Stimulated activated effector memory CD8-positive, alpha-beta T cell treated with anti-CD3 and anti-CD28 coated beads, Interleukin-12 subunit alpha, Interleukin-12 subunit beta, amount 100 ng/mL, for 72 hours (primary cell): ENCODE measurements at regions not wholly inside any gene's neighbourhood (a gene's known extent, or its start where the extent isn't known, plus 50 kb on each side); places are given as distances from the start of the nearest gene placed in this dataset.
"Not testable (repeated sequence)": the region's sequence is repeated elsewhere in the genome, so short reads cannot be mapped to it uniquely, and the experiment has no call there.

Source experiments
- ATAC-seq: fragments of 150-1000 bp; cut with Tn5 transposase; 2 replicates; pipeline ENCODE4 v1.10.0; 2021
- DNase-seq, 2 donors: peaks; one replicate each; pipeline ENCODE4 v3.0.0; 2021 to 2022; ENCODE audit warnings: low spot score in 2 of 2
- H3K27ac Mint-ChIP-seq: one replicate; pipeline ENCODE4 v1.8.0; 2022; ENCODE audit warnings: mild to moderate bottlenecking, mixed read lengths
- H3K36me3 Mint-ChIP-seq: one replicate; pipeline ENCODE4 v1.8.0; 2022; ENCODE audit warnings: mild to moderate bottlenecking, mixed read lengths
- H3K4me1 Mint-ChIP-seq: one replicate; pipeline ENCODE4 v1.8.0; 2022; ENCODE audit warnings: mixed read lengths
- H3K4me3 Mint-ChIP-seq: one replicate; pipeline ENCODE4 v1.8.0; 2022; ENCODE audit warnings: mild to moderate bottlenecking, mixed read lengths
- H3K9me3 Mint-ChIP-seq: one replicate; pipeline ENCODE4 v1.8.0; 2022; ENCODE audit warnings: mixed read lengths

DNA sequence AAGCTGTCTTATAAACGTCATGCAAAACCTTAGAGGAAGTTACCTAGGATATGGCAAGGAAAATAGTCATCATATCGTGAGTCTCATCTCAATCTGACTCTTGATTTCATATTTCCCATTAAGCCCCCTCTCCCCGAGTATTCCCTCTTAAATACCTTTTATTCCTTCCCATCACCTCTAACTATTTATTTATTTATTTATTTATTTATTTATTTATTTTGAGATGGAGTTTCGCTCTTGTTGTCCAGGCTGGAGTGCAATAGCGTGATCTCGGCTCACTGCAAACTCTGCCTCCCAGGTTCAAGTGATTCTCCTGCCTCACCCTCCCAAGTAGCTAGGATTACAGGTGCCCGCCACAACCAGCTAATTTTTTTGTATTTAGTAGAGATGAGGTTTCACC, 260.4 kb downstream of the SHOX2 start:
- H3K36me3 Mint-ChIP-seq, H3K27ac Mint-ChIP-seq, ATAC-seq, H3K4me1 Mint-ChIP-seq, DNase-seq, H3K9me3 Mint-ChIP-seq, H3K4me3 Mint-ChIP-seq: not testable (repeated sequence)

DNA sequence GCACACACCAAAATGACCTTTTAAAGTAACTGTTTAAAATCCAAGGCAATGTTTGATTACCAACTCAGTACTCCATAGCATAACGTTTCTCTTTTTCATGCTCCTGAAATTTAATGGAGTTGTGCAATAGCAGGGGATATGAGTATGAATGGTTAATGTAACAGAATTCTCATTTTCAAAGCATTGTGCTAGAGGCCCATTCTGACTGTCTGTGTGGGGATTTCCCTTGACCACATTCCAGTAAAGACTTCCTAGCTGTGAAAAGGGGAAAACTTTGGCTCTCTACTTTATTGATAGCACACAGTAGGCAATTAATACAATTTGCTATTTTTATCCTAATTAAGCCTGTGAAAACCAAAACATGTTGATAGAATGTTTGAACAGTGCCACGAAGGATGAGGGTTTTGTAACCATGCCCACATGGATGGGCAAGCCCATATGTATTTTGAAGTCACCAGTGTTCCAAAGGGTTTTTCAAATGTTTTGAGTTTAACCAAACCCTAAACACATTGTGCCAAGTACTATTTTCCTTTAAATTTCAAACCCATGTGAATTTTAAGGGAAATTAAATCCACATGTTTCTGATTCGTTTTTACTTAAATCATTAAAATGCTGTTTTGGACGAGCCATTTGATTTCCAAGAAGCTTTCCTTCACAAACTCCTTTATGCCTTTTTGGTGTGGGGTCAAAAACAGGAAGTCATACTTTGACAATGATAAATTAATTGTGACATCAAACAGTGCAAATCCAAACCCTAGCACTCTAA, 261.2 kb downstream of the SHOX2 start:
- Mint-ChIP-seq H3K9me3 (peaks cover 5% of the 10 kb centered on the region), H3K36me3 (no peaks in the 10 kb centered on the region), H3K4me1 (no peaks in the 10 kb centered on the region), H3K4me3 (no peak overlapping the region), H3K27ac (no peak overlapping the region)
- DNase-seq (no peak), ATAC-seq (no peak)

DNA sequence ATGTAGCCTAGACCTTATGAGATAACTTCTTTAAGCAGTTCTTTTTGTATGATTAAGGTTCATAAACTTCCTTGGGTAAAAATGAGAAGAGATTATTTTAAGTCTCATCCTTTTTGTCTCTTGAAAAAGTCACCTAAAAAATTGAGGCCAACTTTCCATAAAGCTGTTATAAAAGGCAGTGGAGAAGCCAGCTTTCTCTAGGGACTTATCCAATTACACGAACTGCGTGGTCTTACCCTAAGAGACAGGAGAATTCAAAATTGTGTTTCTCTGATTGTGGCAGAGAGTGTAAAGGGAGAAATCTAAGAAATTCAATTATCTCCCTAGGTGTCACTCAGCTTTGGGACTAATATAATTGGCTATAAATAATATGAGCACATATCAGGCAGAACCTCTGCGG, 262.0 kb downstream of the SHOX2 start:
- Mint-ChIP-seq H3K36me3 (no peaks in the 10 kb centered on the region), H3K9me3 (peaks cover 3% of the 10 kb centered on the region)
- no peak for ATAC-seq

DNA sequence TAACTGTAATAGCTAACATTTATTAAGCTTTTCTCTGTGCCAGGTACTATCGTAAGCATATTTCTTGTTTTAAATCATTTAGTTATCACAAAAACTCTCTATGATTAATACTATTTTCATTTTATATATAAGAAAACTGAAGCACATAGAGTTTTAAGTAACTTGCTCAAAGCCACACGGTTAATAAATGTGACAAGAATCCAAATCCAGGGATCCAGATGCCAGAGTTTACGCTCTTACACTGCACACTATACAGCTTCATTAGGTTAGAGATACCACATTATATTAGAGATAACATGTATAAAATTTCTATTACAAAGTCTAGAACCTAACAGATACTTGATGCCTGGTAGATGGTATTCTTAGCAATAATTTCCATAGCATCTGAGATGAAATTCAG, 265.2 kb downstream of the SHOX2 start:
- H3K4me1 Mint-ChIP-seq = no peaks in the 10 kb centered on the region
- no peaks in the 10 kb centered on the region for H3K9me3 Mint-ChIP-seq
- H3K36me3 Mint-ChIP-seq = no peaks in the 10 kb centered on the region
- H3K4me3 Mint-ChIP-seq = no peak overlapping the region
- ATAC-seq (no peak), DNase-seq (no peak)
- H3K27ac Mint-ChIP-seq = no peak overlapping the region

More for the DNA sequence above, 262.0 kb downstream of the SHOX2 start:
- no peak overlapping the region for H3K4me3 Mint-ChIP-seq
- no peaks in the 10 kb centered on the region for H3K4me1 Mint-ChIP-seq
- H3K27ac Mint-ChIP-seq = no peak overlapping the region
- DNase-seq = no peak

DNA sequence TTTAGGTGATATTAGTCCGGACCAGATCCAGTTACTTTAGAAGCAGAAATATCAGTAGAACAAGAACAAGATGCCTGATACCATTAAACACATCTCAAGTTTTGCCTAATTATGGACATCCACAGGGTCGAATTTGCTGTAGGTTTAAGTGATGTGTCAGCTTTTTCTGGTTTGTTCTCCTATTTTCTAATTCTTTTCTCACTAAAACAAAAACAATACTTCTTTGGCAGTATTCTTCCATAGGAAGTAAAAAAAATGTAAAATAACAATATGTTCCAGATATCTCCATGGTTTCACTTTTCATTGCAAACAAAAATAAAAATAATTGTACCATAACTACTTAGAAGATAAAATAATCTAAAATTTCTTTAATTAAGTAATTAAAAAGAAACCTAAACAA, 265.7 kb downstream of the SHOX2 start:
- ATAC-seq (no peak), DNase-seq (no peak)
- Mint-ChIP-seq H3K9me3 (no peaks in the 10 kb centered on the region), H3K27ac (no peak overlapping the region), H3K4me1 (no peaks in the 10 kb centered on the region), H3K36me3 (no peaks in the 10 kb centered on the region), H3K4me3 (no peak overlapping the region)

DNA sequence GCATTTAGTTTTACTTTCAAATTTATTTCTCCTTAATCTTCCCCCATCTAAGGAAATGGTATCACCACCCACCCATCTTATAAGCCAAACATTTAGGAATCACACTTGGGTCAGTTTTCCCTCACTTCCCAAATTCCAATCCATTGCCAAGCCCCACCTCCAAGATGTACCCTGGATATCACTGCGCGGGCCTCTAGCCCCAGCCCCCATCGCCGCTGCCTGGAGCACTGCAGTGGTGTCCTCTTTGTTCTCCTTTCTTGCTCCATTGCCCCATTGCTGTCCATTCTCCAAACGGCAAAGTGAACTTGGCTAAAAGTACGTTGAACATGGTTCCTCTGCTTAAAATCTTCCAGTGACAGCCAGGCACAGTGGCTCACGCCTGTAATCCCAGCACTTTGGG, 267.8 kb downstream of the SHOX2 start:
- ATAC-seq (no peak), DNase-seq (no peak)
- no peaks in the 10 kb centered on the region for H3K9me3 Mint-ChIP-seq
- no peak overlapping the region for H3K27ac Mint-ChIP-seq
- H3K4me1 Mint-ChIP-seq = no peaks in the 10 kb centered on the region
- no peaks in the 10 kb centered on the region for H3K36me3 Mint-ChIP-seq
- no peak overlapping the region for H3K4me3 Mint-ChIP-seq

DNA sequence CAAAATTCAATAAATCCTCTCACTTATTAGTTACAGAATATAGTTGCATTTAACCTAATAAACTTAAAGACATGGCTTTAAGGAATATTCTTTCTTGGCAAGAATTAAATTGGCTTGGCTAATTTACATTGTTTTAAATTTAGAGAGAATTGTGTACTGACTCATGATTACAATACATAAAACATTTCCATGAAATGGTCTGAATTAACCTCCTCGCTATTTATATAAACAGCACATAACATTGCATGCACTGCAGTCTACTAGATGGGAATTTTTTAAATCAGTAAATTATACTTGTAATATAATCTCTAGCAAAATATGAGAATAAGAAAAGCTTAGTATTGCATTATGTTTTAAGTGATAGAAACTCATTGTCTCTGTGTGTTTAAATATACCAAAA, 268.9 kb downstream of the SHOX2 start:
- Mint-ChIP-seq H3K36me3 (no peaks in the 10 kb centered on the region), H3K4me1 (no peaks in the 10 kb centered on the region), H3K4me3 (no peak overlapping the region), H3K27ac (no peak overlapping the region), H3K9me3 (no peaks in the 10 kb centered on the region)
- DNase-seq = no peak
- ATAC-seq = no peak

DNA sequence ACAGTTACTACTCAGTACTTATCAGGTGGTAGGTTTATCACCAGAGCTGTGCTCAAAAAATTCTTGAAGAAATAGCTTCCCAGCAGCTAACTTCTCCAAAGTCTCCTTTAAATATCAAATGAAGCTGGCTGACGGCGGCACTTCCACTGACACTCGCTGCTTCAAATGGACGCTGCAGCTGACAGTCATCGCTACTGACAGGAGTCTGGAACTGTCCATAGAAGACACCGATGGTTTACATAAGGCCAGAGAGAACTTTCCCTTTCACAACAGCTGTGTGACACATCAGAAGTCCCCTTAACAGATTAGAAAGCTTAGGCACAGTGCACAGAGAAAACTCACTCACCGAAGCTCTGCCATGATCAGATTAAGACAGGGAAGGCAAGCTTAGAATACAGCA, 270.2 kb downstream of the SHOX2 start:
- Mint-ChIP-seq H3K27ac (no peak overlapping the region), H3K4me1 (no peaks in the 10 kb centered on the region), H3K9me3 (no peaks in the 10 kb centered on the region), H3K4me3 (no peak overlapping the region), H3K36me3 (no peaks in the 10 kb centered on the region)
- ATAC-seq (no peak), DNase-seq (no peak)

DNA sequence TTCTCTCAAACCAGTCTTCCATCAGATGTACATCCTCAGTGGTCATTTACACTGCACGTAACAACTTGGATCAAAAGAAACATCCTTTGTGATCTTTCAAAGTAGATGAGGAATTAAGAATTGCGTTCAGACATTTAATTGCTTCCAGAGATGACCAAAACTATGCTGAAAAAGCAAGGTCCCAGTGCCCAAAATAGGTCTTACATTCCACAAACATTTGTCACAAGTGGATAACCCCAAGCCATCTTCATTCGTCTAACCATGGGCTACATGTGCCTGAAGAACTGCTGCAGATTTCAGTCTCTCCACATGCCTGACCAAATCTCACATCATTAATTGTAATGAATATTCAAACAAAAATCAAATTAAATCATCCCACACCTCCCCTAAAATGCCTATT, 273.6 kb downstream of the SHOX2 start:
- Mint-ChIP-seq H3K4me1 (no peaks in the 10 kb centered on the region), H3K36me3 (no peaks in the 10 kb centered on the region), H3K9me3 (peaks cover 8% of the 10 kb centered on the region), H3K27ac (no peak overlapping the region), H3K4me3 (no peak overlapping the region)
- ATAC-seq = no peak
- DNase-seq = no peak

DNA sequence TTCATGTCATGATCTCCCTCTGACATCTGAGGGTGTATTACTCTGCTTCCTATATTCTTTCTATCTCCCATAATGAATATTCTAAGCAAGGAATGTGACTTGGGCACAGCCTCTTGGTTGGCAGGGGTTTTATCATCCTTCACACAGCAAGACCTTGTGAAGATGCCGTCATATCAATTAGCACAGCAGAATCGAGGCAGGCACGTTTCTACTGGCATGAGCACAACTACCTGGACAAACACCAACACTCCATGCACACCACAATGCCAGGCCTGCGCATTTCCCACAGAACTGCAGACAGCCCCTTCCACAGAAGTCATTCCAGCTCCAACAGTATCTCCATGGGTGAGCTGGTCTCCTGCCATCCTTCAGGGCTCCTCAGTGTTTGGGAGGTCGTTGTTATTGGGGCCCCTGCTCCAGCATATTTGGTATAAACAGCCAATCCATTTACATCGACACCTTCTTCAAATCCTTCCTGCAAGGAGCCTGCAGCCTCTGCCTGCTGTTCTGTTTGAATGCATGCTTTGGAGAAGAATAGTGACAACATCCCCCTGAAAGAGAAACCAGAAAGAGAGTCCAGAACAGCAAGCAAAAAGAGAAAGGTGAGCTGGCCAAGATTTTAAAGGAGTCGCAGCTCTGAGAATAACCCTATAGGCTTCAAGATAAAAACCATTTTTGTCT, 275.5 kb downstream of the SHOX2 start:
- Mint-ChIP-seq H3K27ac (no peak overlapping the region), H3K4me1 (no peaks in the 10 kb centered on the region), H3K4me3 (no peak overlapping the region), H3K36me3 (no peaks in the 10 kb centered on the region), H3K9me3 (peaks cover 8% of the 10 kb centered on the region)
- ATAC-seq (no peak), DNase-seq (no peak)

DNA sequence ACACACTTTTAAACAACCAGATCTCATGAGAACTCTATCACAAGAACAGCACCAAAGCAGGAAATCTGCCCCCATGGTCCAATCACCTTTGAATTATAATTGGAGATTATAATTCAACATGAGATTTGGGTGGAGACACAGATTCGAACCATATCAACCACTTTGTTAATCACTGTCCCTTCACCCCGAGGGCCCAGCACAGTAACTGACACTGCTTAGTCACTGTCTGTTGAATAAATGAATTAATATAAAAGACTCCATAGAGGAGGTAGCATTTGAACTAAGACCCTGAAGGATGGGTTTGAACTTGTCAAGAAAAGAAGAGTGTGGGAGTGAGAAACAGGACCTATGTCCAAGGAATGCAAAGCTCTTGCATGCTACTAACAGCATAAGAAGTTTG, 276.4 kb downstream of the SHOX2 start:
- Mint-ChIP-seq H3K9me3 (peaks cover 8% of the 10 kb centered on the region), H3K4me1 (no peaks in the 10 kb centered on the region), H3K4me3 (no peak overlapping the region), H3K36me3 (no peaks in the 10 kb centered on the region), H3K27ac (no peak overlapping the region)
- DNase-seq = no peak
- no peak for ATAC-seq

DNA sequence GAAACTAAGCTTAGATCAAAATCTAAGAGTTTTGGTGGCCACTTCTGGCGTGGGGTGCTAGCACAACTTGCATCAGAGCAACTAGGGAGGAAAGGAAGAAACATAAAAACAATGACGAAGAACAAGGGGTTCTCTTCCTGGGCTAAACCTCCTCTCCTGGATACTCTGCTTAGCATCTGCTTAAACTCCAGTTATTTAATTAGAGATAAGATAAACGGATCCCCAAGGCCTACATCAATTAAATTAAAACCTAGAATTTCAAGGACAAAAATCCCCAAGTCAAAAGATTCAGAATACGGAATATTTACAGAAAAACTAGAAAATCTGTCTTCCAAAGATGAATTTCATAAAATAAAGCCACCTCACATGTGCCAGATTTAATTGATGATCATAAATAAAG, 281.9 kb downstream of the SHOX2 start:
- Mint-ChIP-seq H3K4me1 (no peaks in the 10 kb centered on the region), H3K36me3 (no peaks in the 10 kb centered on the region), H3K9me3 (peaks cover 14% of the 10 kb centered on the region), H3K27ac (no peak overlapping the region), H3K4me3 (no peak overlapping the region)
- no peak for DNase-seq
- no peak for ATAC-seq

DNA sequence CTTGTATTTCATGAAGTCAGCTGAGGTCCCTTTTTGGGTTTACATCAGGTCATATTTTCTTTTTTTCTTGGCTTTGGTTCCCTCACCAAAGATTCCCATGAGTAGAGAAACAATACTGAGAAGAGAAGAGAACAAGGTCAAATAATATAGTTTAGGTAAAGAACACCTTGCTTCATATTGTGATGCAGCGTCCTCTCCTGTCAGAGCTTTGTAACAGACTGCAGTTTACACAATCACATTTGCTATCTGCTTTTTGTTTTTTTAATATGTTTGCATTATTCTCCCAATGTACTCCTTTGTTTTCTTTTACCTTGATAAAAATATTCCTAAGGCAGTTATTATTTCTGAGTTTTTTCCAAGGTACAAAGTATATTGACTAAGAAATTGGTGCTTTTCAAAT, 283.2 kb downstream of the SHOX2 start:
- H3K4me3 Mint-ChIP-seq = no peak overlapping the region
- H3K4me1 Mint-ChIP-seq = no peaks in the 10 kb centered on the region
- H3K9me3 Mint-ChIP-seq = peaks cover 9% of the 10 kb centered on the region
- DNase-seq (no peak), ATAC-seq (no peak)
- no peak overlapping the region for H3K27ac Mint-ChIP-seq
- H3K36me3 Mint-ChIP-seq = no peaks in the 10 kb centered on the region

DNA sequence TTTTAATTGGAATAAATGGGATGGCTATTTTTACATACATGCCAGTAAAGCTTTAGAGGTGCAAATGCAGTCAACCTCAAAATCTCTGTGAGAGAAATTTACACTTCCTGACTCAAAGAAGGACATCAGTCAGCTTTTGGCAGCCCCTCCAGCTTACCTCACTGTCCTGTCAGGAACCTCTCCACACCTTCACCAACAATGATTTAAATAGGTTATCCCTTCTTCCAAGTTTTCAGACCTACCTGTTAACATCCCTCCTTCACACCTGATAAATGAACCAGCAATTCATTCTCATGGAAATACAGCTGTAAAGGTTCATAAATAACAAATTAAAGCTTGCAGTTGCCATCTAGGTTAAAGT, 286.1 kb downstream of the SHOX2 start:
- no peaks in the 10 kb centered on the region for H3K36me3 Mint-ChIP-seq
- H3K4me1 Mint-ChIP-seq = no peaks in the 10 kb centered on the region
- DNase-seq (no peak), ATAC-seq (no peak)
- H3K9me3 Mint-ChIP-seq = peaks cover 9% of the 10 kb centered on the region
- H3K27ac Mint-ChIP-seq = no peak overlapping the region
- H3K4me3 Mint-ChIP-seq = no peak overlapping the region

DNA sequence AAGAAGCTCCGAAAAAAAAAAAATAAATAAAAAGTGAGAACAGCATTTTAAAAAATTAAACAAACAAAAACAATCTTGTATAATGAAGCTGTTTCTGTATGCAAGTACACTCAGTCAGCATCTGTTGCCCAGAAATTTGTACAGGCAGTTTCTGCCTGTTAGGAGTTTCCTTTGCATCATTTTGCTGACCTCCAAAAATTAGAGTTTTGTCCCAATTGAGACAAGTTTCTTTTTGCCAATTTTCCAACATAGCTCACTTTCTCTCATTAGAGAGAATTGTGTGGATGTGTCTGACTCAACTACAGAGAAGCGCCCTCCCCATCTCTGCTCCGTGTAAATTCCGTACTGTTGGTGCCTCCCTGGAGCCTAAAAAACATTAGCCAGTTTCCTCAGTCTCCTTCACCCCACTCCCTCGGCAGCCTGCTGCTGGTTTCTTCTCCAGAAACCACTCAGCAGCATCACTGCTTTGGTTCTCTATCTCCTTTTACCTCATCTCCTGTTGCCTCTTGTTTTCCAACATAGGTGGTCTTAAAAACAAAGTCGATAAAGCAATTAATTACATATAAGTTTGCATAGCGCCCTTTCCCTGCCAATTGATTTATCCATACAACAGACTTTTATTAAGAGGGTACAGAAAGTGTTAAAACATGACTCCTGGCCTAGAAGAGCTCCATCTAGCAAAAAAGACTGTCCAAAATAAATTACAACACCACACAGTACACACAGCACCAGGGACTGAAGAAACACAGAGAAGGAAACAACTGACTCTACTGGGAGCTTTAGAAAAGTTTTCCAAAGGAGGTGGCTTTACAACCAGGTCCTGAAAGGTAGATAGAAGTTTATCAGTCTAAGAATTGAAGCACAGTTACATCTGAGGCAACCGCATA, 286.7 kb downstream of the SHOX2 start:
- ATAC-seq = no peak
- Mint-ChIP-seq H3K4me1 (no peaks in the 10 kb centered on the region), H3K4me3 (no peak overlapping the region), H3K9me3 (peaks cover 9% of the 10 kb centered on the region), H3K36me3 (no peaks in the 10 kb centered on the region), H3K27ac (no peak overlapping the region)
- no peak for DNase-seq

DNA sequence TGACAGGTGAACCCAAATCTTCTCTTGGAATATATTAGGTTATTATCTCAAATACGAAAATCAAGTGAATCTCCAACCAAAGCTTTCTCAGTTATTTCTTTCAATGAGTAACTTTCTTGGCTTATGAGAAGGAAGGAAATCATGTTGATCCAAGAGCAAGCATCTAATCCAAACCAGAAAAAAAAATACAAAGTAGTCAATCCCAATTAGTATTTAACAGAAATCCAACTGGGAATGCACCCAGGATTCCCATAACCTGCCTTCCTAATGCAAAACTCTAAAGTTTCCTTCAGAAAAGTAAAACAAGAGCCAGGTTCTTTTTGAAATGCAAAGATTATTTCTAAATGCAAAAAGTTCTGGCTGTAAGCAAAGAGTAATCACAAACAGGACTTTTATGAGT, 289.3 kb downstream of the SHOX2 start:
- Mint-ChIP-seq H3K36me3 (no peaks in the 10 kb centered on the region), H3K27ac (no peak overlapping the region), H3K4me1 (no peaks in the 10 kb centered on the region), H3K9me3 (peaks cover 5% of the 10 kb centered on the region), H3K4me3 (no peak overlapping the region)
- ATAC-seq (no peak), DNase-seq (no peak)
